Uterus (tissue), 2 donors: ENCODE measurements at regions not wholly inside any gene's neighbourhood (a gene's known extent, or its start where the extent isn't known, plus 50 kb on each side); places are given as distances from the start of the nearest gene placed in this dataset.

Source experiments
- CTCF ChIP-seq, 4 experiments: fragments of 200-600 bp in 2 of 4; fragments of 450-650 bp in 2 of 4; sonication (generic) in 2 of 4; IDR thresholded peaks; one replicate each; pipeline ENCODE4 v1.5.1; 2016 to 2019; ENCODE audit warnings: antibody characterized with exemption in 4 of 4, mild to moderate bottlenecking in 2 of 4, moderate library complexity in 1 of 4
- POLR2A ChIP-seq, 2 donors: fragments of 450-650 bp; IDR thresholded peaks; one replicate each; pipeline ENCODE4 v1.6.1; 2016; ENCODE audit warnings: antibody characterized with exemption in 2 of 2, mild to moderate bottlenecking in 1 of 2, moderate library complexity in 1 of 2

- no peak for TF ChIP-seq POLR2A (IDR thresholded peaks at IDR 0.05)
- TF ChIP-seq CTCF (IDR thresholded peaks at IDR 0.05) = no peak
Observed at GRCh38 chr9:7561527-7562080, 238.0 kb downstream of the DMAC1 start.
